AG09319 (cell line): ENCODE measurements at regions not wholly inside any gene's neighbourhood (a gene's known extent, or its start where the extent isn't known, plus 50 kb on each side); places are given as distances from the start of the nearest gene placed in this dataset.

Experiments used
- DNase-seq: peaks from one replicate; pipeline ENCODE4 v3.0.0-alpha.2; 2010; ENCODE audit warnings: low read depth; ENCODE audit errors: extremely low read depth
- TF ChIP-seq, protein P1 (sequence below): IDR thresholded peaks from 2 replicates; pipeline ENCODE4 v1.5.1; 2011; ENCODE audit warnings: low read depth, mild to moderate bottlenecking, inconsistent platforms, low read length, moderate library complexity

DNA sequence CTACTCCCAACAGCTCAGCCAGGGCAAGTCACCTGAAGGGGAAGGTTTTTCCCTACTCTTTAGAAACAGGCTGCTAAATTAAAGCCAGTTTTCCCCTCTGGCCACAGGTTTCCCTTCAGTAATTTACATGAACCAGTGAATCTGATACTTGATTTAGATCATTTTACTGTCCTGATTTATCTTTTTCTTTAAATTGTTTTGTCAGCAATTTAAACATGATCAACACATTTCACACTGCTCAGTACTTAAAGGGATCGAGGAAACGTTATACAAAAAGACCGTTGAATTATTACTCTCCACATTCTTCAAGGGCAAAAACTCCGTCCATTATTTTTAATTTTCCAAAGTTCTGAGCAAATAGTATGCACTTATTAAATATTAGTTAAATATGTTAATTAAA, 1165.7 kb upstream of the GYPC start:
- TF ChIP-seq, protein P1, sequence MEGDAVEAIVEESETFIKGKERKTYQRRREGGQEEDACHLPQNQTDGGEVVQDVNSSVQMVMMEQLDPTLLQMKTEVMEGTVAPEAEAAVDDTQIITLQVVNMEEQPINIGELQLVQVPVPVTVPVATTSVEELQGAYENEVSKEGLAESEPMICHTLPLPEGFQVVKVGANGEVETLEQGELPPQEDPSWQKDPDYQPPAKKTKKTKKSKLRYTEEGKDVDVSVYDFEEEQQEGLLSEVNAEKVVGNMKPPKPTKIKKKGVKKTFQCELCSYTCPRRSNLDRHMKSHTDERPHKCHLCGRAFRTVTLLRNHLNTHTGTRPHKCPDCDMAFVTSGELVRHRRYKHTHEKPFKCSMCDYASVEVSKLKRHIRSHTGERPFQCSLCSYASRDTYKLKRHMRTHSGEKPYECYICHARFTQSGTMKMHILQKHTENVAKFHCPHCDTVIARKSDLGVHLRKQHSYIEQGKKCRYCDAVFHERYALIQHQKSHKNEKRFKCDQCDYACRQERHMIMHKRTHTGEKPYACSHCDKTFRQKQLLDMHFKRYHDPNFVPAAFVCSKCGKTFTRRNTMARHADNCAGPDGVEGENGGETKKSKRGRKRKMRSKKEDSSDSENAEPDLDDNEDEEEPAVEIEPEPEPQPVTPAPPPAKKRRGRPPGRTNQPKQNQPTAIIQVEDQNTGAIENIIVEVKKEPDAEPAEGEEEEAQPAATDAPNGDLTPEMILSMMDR, result no peak
- no peak for DNase-seq

DNA sequence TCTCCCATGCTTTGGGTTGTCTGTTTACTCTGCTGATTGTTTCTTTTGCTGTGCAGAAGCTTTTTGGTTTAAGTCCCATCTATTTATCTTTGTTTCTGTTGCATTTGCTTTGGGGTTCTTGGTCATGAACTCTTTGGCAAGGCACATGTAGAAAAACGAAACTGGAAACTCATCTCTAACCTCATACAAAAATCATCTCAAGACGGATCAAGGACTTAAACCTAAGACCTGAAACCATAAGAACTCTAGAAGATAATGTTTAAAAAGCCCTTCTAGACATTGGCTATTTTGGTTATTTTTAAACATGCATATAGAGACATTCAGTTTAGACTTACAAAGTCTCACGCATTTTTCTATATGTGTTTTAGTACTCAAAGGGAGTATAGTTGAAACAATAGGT, 1164.3 kb upstream of the GYPC start:
- TF ChIP-seq, protein P1, result no peak
- no peak for DNase-seq

DNA sequence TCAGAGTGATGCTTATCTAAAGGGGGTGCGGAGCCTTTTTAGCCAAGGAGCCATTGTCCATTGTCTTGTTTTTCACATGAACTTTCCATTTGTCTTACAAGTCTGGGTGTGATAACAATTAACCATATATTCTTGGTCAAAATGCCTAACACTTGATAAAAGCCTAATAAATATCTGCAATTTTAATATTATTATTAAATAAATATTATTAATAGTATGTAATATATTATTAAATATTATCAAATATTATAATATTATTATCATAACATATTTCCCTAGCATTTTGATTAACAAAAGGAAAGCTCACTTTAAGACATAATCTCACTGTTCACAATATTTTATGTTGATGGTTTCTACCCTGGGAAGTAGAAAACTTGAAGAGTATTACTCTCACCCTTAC, 1143.6 kb upstream of the GYPC start:
- TF ChIP-seq, protein P1, result no peak
- no peak for DNase-seq

DNA sequence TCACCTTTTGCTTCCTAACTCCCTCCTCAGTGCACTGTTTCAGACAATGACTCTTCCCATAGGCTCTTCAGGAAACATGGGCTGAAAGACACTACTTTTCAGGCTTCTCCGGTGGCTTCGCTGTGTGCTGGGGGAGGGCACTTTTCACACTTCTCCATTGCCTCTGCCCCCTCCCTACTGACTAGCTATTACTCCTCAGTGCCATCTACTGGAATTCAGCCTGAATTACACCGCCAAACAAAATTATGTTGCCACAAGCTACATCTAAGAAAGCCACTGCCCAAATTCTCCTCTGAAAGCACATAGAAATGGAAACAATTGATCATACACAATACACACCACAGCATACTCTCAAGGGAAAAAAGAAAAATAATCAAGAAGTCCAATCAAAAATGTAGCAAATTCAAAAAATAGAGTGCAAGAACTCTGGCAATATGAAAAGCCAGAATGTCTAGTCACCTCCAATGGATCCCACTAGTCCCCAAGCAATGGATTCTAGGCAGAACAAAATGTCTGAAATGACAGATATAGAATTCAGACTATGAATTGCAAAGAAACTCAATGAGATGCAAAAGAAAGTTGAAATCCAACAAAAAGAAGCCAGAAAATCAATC, 1139.4 kb upstream of the GYPC start:
- TF ChIP-seq, protein P1, result peak; percentile 16
- no peak for DNase-seq

DNA sequence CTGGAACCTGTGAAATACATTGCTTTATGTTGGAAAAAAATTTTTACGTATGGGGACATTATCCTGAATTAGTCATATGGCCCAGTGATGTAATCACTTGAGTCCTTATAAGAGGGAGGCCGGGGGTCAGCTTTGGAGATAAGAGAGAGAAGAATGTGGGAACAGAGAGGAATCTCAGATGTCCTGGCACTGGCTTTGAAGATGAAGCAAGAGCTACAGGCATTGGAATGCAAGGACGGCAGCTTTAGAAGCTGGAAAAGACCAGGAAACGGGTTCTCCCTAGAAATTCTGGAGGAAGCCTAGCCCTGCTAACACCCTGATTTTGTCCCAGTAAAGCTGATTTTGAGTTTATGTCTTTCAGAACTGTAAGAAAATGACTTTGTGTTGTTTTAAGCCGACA, 1129.9 kb upstream of the GYPC start:
- DNase-seq, result no peak
- TF ChIP-seq, protein P1, result no peak

DNA sequence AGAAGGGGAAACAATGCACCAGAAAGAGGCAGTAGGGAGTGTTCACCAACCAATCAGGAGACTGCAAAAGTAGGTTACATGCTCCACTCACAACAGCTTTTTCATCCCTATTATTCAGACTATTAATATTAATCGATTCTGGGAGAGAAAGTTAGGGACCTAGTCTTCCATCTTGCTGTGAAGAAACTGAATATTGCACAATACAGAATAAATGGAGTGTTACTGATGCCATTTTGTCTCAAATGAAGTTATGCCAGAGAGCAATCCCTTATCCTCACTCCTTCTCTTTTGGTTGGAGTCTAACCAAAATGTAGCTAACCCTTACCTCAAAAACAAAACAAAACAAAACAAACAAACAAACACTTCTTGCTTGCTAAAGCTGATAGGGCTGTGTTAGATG, 1120.9 kb upstream of the GYPC start:
- TF ChIP-seq, protein P1, result no peak
- no peak for DNase-seq

DNA sequence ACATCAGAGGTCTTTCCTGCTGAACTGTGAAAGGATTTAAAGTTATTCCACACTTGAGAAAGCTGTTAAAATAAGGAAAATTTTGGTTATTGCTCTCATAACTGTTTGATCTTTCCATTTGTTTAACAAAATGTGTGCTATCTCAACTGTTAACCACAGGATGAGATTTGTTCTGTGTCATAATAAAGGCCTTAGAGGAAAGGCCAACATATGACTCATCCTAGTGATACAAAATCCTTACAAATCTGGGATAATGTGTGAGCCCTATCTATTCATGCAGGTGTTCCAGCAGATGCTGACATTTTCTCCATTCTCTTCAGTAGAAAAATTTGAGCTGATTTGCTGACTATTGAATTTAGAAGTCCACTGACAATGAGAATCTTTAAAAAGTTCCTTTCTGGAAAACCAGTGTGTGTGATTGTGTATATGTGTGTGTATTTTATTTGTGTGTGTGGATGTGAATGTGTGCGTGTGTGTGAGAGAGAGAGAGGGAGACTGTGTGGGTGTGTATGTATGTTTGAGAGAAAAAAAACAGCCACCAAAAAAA, 1111.9 kb upstream of the GYPC start:
- TF ChIP-seq, protein P1, result no peak
- DNase-seq, result no peak
